ENCODE measurements at regions not wholly inside any gene's neighbourhood (a gene's known extent, or its start where the extent isn't known, plus 50 kb on each side); places are given as distances from the start of the nearest gene placed in this dataset.

- Histone ChIP-seq H3K4me1 (ENCODE audit: insufficient read depth, low read length) (no peaks in the 10 kb centered on the region), H3K27me3 (ENCODE audit: insufficient read depth, low read length) (no peaks in the 10 kb centered on the region), H3K9me3 (ENCODE audit: low read depth, low read length) (no peaks in the 10 kb centered on the region), H3K4me3 (ENCODE audit: low read length) (no peak overlapping the region)
These were observed 593.8 kb upstream of the DIPK2B start for GRCh38 chrX:45794323-45794994.

- Histone ChIP-seq H3K4me1 (ENCODE audit: insufficient read depth, low read length) (peaks cover 8% of the 10 kb centered on the region), H3K27me3 (ENCODE audit: insufficient read depth, low read length) (no peaks in the 10 kb centered on the region)
These were observed 588.3 kb upstream of the DIPK2B start for GRCh38 chrX:45788941-45789348.

GRCh38 chrX:45788315-45788714 lies 587.6 kb upstream of the DIPK2B start:
- Histone ChIP-seq H3K9me3 (ENCODE audit: low read depth, low read length) (no peaks in the 10 kb centered on the region), H3K4me3 (ENCODE audit: low read length) (no peak overlapping the region), H3K27me3 (ENCODE audit: insufficient read depth, low read length) (no peaks in the 10 kb centered on the region), H3K4me1 (ENCODE audit: insufficient read depth, low read length) (peaks cover 8% of the 10 kb centered on the region)

More at GRCh38 chrX:45788941-45789348, 588.3 kb upstream of the DIPK2B start:
- no peaks in the 10 kb centered on the region for H3K9me3 ChIP-seq (ENCODE audit: low read depth, low read length)
- H3K4me3 ChIP-seq (ENCODE audit: low read length), result no peak overlapping the region

GRCh38 chrX:45784590-45784989 lies 583.9 kb upstream of the DIPK2B start:
- Histone ChIP-seq H3K27me3 (ENCODE audit: insufficient read depth, low read length) (no peaks in the 10 kb centered on the region), H3K4me3 (ENCODE audit: low read length) (no peak overlapping the region), H3K9me3 (ENCODE audit: low read depth, low read length) (no peaks in the 10 kb centered on the region), H3K4me1 (ENCODE audit: insufficient read depth, low read length) (peaks cover 21% of the 10 kb centered on the region)

GRCh38 chrX:45783002-45783401 lies 582.3 kb upstream of the DIPK2B start:
- peaks cover 21% of the 10 kb centered on the region for H3K4me1 ChIP-seq (ENCODE audit: insufficient read depth, low read length)
- H3K4me3 ChIP-seq (ENCODE audit: low read length), result no peak overlapping the region
- H3K27me3 ChIP-seq (ENCODE audit: insufficient read depth, low read length), result no peaks in the 10 kb centered on the region
- H3K9me3 ChIP-seq (ENCODE audit: low read depth, low read length), result no peaks in the 10 kb centered on the region

GRCh38 chrX:45781901-45782553 lies 581.4 kb upstream of the DIPK2B start:
- H3K27me3 ChIP-seq (ENCODE audit: insufficient read depth, low read length), result no peaks in the 10 kb centered on the region
- no peaks in the 10 kb centered on the region for H3K9me3 ChIP-seq (ENCODE audit: low read depth, low read length)

GRCh38 chrX:45778616-45779015 lies 577.9 kb upstream of the DIPK2B start:
- Histone ChIP-seq H3K27me3 (ENCODE audit: insufficient read depth, low read length) (no peaks in the 10 kb centered on the region), H3K4me3 (ENCODE audit: low read length) (no peak overlapping the region)

More at GRCh38 chrX:45781901-45782553, 581.4 kb upstream of the DIPK2B start:
- H3K4me3 ChIP-seq (ENCODE audit: low read length), result no peak overlapping the region
- H3K4me1 ChIP-seq (ENCODE audit: insufficient read depth, low read length), result peaks cover 24% of the 10 kb centered on the region

GRCh38 chrX:45777366-45777765 lies 576.7 kb upstream of the DIPK2B start:
- H3K27me3 ChIP-seq (ENCODE audit: insufficient read depth, low read length), result no peaks in the 10 kb centered on the region
- H3K9me3 ChIP-seq (ENCODE audit: low read depth, low read length), result no peaks in the 10 kb centered on the region
- H3K4me1 ChIP-seq (ENCODE audit: insufficient read depth, low read length), result peaks cover 16% of the 10 kb centered on the region
- no peak overlapping the region for H3K4me3 ChIP-seq (ENCODE audit: low read length)

More at GRCh38 chrX:45778616-45779015, 577.9 kb upstream of the DIPK2B start:
- H3K9me3 ChIP-seq (ENCODE audit: low read depth, low read length), result no peaks in the 10 kb centered on the region
- H3K4me1 ChIP-seq (ENCODE audit: insufficient read depth, low read length), result peaks cover 24% of the 10 kb centered on the region

GRCh38 chrX:45775468-45775867 lies 574.8 kb upstream of the DIPK2B start:
- no peaks in the 10 kb centered on the region for H3K9me3 ChIP-seq (ENCODE audit: low read depth, low read length)
- H3K27me3 ChIP-seq (ENCODE audit: insufficient read depth, low read length), result no peaks in the 10 kb centered on the region
- H3K4me3 ChIP-seq (ENCODE audit: low read length), result no peak overlapping the region
- peaks cover 26% of the 10 kb centered on the region for H3K4me1 ChIP-seq (ENCODE audit: insufficient read depth, low read length)

GRCh38 chrX:45774961-45775360 lies 574.3 kb upstream of the DIPK2B start:
- Histone ChIP-seq H3K27me3 (ENCODE audit: insufficient read depth, low read length) (no peaks in the 10 kb centered on the region), H3K4me1 (ENCODE audit: insufficient read depth, low read length) (peaks cover 28% of the 10 kb centered on the region), H3K9me3 (ENCODE audit: low read depth, low read length) (no peaks in the 10 kb centered on the region), H3K4me3 (ENCODE audit: low read length) (no peak overlapping the region)

- Histone ChIP-seq H3K4me3 (ENCODE audit: low read length) (no peak overlapping the region), H3K9me3 (ENCODE audit: low read depth, low read length) (no peaks in the 10 kb centered on the region), H3K4me1 (ENCODE audit: insufficient read depth, low read length) (peaks cover 23% of the 10 kb centered on the region), H3K27me3 (ENCODE audit: insufficient read depth, low read length) (no peaks in the 10 kb centered on the region)
These were observed 572.9 kb upstream of the DIPK2B start for GRCh38 chrX:45773572-45773971.

- Histone ChIP-seq H3K4me1 (ENCODE audit: insufficient read depth, low read length) (peaks cover 18% of the 10 kb centered on the region), H3K27me3 (ENCODE audit: insufficient read depth, low read length) (no peaks in the 10 kb centered on the region), H3K9me3 (ENCODE audit: low read depth, low read length) (no peaks in the 10 kb centered on the region), H3K4me3 (ENCODE audit: low read length) (no peak overlapping the region)
These were observed 571.1 kb upstream of the DIPK2B start for GRCh38 chrX:45771560-45772340.

- Histone ChIP-seq H3K27me3 (ENCODE audit: insufficient read depth, low read length) (no peaks in the 10 kb centered on the region), H3K4me3 (ENCODE audit: low read length) (no peak overlapping the region), H3K9me3 (ENCODE audit: low read depth, low read length) (no peaks in the 10 kb centered on the region), H3K4me1 (ENCODE audit: insufficient read depth, low read length) (peaks cover 21% of the 10 kb centered on the region)
These were observed 570.4 kb upstream of the DIPK2B start for GRCh38 chrX:45771114-45771513.

GRCh38 chrX:45769761-45770582 lies 569.3 kb upstream of the DIPK2B start:
- Histone ChIP-seq H3K9me3 (ENCODE audit: low read depth, low read length) (no peaks in the 10 kb centered on the region), H3K4me1 (ENCODE audit: insufficient read depth, low read length) (peaks cover 29% of the 10 kb centered on the region), H3K4me3 (ENCODE audit: low read length) (peak overlapping the region; percentile 52), H3K27me3 (ENCODE audit: insufficient read depth, low read length) (no peaks in the 10 kb centered on the region)

Data from mononuclear cell (primary cell).